GM18508 (cell line): ENCODE measurements at regions not wholly inside any gene's neighbourhood (a gene's known extent, or its start where the extent isn't known, plus 50 kb on each side); places are given as distances from the start of the nearest gene placed in this dataset.
"Not testable (repeated sequence)": the region's sequence is repeated elsewhere in the genome, so short reads cannot be mapped to it uniquely, and the experiment has no call there.

ENCODE experiments used
- ATAC-seq: cut with Tn5 transposase; IDR thresholded peaks from one replicate; pipeline ENCODE4 v1.9.1; 2021; ENCODE audit warnings: moderate number of reproducible peaks; ENCODE audit not compliant: insufficient read depth, unreplicated experiment

DNA sequence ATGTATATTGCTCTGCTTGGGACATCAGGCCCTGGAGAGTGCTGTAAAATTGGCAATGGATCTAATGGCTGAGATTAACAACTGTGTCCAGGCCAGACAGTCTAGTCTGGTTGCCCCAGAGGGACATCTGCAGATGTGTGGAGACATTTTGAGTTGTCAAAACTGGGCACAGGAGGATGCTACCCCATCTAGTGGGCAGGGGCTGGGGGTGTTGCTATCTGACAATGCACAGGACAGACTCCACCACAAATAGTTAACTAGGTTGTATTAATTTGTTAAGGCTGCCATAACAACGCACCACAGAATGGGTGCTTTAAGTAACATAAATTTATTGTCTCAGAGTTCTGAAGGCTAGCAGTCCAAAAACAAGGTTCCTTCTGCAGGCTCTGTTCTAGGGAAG lies 302.5 kb upstream of the AMIGO2 start:
- ATAC-seq: no peak

DNA sequence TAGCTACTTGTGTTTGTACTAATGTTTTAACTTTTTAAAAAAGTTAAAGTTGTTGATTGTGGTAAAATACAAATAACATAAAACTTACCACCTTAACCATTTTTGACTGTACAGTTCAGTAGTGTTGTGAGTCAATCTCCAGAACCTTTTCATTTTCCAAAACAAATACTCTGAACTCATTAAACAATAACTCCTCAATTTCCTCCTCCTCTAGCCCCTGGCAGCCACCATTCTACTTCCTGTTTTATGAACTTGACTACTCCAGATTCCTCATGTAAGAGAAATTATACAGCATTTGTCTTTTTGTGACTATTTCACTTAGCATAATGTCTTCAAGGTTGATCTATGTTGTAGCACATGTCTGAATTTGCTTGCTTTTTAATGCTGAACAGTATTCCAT lies 299.1 kb upstream of the AMIGO2 start:
- no peak for ATAC-seq

DNA sequence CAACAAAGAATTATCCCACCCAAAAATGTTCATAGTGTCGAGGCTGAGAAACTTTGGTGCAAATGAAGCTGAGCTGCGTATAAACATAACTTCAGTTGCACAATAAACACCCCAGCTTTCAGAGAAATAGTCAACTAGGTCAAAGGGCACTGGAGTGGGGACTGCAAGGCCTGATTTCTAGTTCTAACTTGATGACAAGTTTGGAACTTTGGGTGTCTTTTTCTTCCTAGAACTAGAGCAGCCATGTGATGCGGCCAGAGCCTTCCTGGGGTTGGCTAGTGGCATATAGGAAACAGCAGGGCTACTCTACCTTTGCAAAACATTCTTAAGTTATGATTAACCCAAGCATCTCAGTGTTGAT lies 298.4 kb upstream of the AMIGO2 start:
- no peak for ATAC-seq

DNA sequence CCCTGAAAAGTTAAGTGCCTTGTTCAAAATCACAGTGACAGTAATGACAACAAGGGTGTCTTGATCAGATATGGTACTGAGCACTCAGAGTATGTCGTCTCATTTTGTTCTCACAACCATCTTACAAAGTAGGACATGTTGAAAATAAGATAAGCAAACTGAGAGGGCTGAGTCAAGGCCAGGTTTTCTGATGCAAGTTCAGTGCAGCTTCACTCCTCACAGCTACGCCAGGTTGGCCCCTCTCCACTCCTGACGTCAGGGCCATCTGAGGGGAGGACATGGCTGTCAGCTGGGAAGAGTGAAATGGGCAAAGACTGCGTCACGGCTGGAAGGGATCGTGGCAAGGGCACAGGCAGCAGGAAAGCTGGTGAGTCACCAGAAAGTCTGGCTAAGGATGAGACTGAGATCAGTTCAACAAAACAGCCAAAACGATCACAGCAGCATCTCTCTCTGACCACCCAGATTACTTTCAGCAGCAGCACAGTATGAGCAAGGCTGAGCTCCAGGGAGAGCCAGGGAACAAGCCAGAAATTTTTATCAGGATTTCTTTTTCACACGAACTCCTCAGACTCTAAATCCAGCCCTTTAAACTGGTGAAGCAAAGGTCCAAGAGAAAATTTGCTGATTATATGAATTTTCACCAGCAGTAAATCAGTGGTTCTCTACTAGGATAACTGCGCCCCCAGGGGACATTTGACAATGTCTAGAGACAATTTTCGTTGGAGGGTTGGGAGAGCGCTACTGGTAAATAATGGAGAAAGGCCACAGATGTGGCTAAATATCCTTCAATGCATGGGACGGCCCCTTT lies 297.9 kb upstream of the AMIGO2 start:
- no peak for ATAC-seq

DNA sequence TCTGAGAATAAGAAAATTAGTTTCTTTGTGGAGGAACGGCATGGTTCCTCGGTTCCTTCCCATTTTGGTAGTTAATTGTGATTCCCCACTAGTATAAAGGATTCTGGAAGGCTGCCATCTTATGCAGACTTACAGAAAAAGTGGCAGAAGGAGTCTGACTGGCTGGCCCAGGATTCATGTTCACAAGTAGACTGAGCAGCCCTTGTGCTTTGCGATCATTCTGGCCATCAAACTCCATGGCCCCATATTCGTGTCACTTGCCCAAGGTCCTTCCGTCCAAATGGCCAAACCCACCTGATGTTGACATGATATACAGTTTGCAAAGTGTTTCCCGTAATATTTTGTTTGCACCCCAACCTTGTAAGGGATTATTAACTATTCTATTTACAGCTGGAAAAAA lies 297.2 kb upstream of the AMIGO2 start:
- ATAC-seq: no peak

DNA sequence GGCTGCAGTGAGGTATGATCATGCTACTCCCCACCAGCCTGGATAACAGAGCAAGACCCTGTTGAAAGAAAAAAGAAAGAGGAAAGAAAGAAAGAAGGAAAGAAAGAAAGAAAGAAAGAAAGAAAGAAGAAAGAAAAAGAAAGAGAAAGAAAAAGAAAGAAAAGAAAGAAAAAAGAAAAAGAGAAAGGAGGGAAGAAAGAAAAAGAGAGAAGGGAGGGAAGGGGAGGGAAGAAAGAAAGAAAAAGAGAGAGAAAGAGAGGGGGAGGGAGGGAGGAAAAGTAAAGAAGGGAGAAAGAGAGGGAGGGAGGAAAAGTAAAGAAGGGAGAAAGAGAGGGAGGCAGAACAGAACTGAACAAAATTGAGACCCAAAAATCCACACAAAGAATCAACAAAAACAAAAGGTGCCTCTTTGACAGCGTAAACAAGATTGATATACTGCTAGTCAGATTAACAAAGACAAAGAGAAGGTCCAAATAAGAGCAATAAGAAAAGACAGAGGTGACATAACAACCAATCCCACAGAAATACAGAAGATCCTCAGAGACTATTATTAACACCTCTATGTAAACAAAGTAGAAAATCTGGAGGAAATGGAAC lies 293.9 kb upstream of the AMIGO2 start:
- no peak for ATAC-seq

DNA sequence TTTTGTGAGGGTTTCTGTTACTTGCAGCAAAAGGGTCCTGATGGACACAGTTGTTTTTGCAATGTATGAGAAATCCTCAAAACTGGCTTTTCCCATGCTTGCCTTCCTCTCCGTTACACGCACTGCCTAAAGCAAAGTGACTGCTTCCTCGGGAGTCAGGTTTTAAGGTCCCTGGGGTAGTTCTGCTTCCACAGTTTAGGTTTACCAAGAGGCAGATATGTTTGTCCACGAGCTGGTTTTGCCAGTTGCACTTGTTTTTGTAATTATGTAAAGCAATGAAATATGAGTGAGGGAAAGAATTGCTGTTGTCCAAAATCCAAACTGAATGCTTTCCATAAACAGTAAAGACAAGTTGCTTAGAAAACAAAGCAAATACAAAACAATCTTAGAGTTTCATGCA lies 290.7 kb upstream of the AMIGO2 start:
- ATAC-seq: no peak

DNA sequence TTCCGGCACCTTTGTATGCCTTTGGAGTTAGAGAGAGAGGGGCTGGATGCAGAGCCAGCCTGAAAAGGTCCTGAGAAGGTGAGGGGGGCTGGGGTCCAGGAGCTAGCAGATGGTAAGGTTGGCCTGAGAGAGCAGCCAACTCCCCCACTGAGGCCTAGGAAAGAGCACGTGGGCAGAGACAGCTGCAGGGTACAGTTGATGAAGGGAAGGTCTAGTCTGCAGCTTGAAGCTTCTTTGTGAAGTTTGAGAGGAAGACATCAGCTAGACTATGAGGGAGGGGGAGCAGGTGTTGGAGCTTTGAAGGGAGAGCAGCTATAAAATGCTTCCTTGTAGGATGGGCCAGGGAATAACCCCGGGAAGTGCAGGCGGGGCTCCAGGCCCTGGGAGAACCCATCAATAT lies 289.3 kb upstream of the AMIGO2 start:
- ATAC-seq: no peak

DNA sequence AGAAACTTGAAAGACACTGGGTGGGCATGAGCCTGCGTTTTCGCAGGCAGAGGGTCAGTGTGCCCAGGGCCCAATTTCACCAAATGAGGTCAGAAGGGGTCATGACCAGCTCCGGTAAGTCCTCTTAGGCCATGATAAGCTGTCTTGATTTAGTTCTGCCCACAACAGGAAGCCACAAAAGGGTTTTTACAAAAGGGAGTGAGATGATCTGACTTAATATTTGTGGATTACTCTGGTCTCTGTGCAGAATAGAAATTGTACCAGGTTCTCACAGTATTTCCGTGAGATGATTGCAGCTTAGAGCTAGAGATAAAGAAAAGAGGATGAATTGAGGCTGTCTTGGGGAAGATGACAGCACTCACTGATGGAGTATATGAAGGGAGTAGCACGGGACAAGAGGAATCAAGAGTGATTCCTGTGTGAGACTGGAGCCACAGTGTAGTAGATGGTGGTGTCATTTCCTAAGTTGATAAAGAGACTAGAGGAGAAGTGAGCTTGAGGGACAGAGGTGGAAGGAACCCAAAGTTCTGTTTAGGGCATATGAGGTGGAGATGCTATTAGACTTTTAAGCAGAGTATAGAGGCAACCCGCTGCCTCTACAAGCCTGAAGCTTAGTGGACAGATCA lies 288.3 kb upstream of the AMIGO2 start:
- no peak for ATAC-seq

DNA sequence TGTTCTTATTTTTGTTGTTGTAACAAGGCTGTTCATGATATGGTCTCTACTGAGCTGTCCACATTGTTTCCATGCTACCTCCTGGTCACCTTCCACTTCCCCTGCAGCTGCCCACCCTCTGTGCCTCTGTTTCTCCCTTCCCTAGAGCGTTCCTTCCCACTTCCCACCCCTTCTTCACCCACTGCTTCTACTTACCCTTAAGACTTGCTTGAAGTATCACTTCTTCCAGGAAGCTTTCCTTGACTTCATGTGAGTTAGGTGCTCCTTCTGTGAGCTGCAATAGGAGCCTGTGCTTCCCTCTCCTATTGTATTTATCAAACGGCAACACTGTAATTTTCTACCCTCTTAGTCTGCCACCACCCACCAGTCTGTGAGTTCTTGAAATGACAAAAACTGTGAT lies 286.8 kb upstream of the AMIGO2 start:
- ATAC-seq: no peak

DNA sequence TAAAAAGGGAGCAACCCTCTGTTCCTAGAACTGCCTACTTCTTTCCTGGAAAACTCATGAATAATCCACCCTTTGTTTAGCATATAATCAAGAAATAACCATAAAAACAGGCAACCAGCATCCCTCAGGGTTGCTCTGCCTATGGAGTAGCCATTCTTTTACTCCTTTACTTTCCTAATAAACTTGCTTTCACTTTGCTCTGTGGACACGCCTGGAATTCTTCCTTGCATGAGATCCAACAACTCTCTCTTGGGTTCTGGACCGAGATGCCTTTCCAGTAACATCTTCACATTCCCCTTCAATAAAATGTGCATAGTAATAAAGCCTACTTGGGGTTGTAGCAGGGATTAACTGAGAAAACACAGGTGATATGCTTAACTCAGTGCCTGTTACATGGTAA lies 286.4 kb upstream of the AMIGO2 start:
- no peak for ATAC-seq

DNA sequence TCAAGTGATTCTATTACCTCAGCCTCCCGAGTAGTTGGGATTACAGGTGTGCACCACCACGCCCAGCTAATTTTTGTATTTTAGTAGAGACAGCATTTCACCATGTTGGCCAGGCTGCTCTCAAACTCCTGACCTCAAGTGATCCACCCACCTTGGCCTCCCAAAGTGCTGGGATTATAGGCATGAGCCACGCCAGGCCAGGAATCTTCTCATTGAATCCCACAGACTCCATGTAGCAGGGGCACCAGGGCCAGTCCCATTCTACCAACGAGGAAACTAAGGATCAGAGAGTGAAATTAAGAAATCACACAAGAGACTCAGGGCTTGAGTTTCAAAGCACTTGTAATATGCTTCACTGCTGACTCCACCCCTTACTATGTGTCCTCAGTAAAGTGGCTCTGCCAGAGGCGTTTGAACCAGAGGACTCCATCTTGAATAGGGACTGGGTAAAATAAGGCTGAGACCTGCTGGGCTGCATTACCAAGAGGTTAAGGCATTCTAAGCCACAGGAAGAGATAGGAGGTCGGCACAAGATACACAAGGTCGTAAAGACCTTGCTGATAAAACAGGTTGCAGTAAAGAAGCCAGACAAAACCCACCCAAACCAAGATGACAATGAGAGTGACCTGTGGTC lies 285.8 kb upstream of the AMIGO2 start:
- ATAC-seq: not testable (repeated sequence)

DNA sequence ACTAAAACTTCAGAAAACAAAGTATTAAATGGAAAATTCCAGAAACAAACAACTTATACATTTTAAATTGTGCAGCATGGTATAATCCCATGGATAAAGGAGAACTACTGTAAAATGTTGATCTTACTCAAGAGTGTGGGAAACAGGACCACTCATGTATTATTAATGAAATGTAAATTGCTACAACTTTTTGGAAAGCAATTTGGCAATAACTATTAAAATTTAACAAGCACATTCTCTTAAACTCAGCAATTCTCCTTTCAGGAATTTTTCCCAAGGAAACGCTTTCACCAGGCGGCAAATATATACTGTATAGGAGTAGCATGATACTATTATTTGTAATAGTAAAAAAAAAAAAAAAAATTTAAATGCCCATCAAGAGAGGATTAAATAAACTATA lies 284.5 kb upstream of the AMIGO2 start:
- ATAC-seq: no peak

DNA sequence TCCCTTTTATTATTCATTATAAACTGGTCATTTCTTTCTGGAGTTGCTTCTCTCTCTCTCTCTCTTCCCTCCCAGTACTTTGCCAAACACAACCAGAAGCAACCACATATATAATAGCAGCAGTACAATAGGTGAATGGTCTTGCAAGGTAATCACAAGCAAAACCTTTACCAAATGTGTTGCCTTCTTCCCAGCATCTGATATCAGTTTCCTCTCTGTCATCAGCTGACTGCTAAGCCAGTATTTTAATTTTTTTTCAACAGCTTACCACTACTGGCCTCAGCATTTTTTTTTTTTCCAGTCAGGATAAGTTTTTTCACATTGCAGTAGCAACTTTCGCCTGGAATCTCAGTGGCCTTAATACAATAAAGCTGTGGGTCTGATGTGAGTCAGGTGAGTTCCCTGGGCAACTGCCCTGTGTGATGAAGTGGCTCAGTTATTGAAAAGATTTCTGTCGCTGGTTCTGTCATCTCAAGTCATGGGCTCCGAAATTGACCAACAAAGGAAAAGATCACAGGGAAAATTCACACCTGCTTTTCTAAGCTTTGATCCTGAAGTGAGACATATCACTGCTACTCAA lies 282.5 kb upstream of the AMIGO2 start:
- ATAC-seq: no peak

DNA sequence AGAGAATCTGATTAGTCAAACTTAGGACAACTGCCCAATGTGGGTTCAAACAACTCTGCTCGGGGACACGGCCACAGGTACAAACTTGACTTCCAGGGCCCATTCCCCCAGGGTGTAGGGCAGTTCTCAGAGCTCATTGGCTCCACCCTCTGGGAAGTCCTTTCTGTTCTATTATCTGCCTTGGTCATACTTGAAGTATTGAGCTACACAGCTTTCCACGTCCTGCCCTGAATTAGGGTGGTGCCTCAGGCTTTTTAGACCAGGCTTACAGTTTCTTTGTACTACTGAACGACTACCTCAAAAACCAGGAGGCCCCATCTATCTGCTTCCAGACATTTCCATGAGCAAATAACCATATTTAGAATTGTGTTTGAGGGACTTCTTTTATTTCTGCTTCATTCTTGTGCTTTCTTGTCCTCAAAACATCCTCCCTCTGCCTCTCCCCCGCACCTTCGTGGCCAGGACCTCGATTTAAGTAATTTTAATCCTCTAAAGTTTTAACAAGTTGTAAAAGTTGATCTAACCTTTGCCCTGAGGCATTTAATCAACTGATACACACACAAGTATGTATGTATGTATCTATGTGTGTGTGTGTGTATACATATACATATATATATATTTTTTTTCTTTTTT lies 281.7 kb upstream of the AMIGO2 start:
- ATAC-seq: no peak

DNA sequence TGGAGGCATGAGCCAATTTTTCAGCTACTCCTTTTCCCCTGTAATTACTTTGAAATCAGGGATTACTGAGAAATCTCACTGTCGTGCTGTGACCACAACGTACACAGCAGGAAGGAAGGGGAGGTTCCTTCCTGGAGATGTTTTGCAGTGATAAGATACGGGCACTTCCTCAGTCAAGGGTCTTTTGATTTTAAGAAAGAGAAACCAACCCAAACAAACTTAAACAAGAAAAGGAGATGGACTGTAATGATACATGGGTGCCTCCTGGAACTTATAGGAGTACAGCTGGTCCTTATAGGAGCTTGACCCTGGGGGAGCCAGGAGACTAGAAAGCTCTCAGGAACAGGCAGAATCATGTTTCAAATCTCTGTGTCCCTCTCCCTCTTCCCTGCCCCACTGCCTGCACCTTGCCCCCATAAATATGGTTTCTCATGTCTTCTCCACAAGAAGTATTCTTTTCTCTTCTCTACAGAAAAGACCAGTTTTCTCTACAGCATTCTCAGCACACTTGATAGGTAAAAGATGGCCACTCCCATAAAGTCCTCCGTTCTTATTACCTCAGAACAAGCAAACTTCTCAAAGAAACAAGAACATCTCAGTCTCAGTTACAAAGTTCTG lies 281.1 kb upstream of the AMIGO2 start:
- ATAC-seq: no peak

DNA sequence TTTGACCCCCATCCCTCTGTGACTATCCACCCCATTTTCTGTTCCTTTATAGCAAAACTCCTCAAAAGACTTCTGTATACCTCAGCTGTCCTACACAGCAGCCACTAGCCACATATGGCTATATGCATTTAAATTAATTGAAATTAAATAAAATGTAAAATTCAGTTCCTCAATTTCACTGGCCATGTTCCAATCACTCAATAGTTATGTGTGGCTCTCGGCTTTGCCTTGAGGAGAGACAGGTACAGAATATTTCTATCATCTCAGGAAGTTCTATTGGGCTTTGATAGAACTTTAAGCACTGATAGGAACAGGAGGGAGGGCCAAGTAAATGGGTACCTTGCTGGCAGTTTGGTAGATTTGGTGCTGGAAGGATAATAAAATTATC lies 280.3 kb upstream of the AMIGO2 start:
- ATAC-seq: no peak

DNA sequence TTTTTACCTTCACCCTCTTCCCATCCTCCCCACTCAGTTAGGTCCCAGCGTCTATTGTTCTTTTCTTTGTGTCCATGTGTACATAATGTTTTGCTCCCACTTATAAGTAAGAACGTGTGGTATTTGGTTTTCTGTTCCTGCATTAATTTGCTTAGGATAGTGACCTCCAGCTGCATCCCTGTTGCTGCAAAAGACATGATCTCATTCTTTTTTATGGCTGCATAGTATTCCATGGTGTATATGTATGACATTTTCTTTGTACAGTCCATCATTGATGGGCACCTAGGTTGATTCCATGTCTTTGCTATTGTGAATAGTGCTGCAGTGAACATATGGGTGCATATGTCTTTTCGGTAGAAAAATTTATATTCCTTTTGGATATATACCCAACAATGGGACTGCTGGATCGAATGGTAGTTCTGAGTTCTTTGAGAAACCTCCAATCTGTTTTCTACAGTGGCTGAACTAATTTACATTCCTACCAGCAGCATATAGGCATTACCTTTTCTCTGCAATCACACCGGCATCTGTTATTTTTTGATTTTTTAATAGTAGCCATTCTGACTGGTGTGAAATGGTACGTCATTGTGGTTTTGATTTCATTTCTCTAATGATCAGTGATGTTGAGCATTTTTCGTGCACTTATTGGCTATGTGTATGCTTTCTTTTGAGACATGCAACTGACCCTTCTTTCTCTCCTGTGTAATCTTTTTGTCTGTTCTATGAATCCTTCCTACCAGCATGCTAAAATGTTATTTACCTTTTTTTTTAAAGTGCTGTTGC lies 279.7 kb upstream of the AMIGO2 start:
- no peak for ATAC-seq

DNA sequence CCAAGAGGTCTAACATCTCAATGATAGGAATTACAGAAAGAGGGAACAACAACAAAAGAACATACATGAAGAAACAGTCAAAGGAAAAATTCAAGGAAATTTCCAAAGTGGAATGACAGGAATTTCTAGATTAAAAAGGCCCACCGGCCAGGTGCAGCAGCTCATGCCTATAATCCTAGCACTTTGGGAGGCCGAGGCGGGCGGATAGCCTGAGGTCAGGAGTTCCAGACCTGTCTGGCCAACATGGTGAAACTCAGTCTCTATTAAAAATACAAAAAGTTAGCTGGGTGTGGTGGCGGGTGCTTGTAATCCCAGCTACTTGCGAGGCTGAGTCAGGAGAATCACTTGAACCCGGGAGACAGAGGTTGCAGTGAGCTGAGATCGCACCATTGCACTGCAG lies 277.2 kb upstream of the AMIGO2 start:
- not testable (repeated sequence) for ATAC-seq
